Esophagus muscularis mucosa (tissue), 4 donors: ENCODE measurements at regions not wholly inside any gene's neighbourhood (a gene's known extent, or its start where the extent isn't known, plus 50 kb on each side); places are given as distances from the start of the nearest gene placed in this dataset.

ENCODE experiments used
- DNase-seq: peaks from one replicate; pipeline ENCODE4 v3.0.0-alpha.2; 2017; ENCODE audit errors: extremely low spot score
- H3K27ac ChIP-seq, 4 donors: fragments of 200-600 bp; sonication (generic); replicated peaks in 1 of 4; 1 replicate in 3 of 4; 2 replicates in 1 of 4; pipeline ENCODE4 v1.5.1; 2016 to 2019; ENCODE audit warnings: mild to moderate bottlenecking in 1 of 4
- H3K27me3 ChIP-seq, 4 donors: fragments of 200-600 bp; sonication (generic); one replicate each; pipeline versions ENCODE4 v1.5.1 to v1.6.0; 2016 to 2019
- H3K36me3 ChIP-seq, 4 donors: fragments of 200-600 bp; sonication (generic); one replicate each; pipeline ENCODE4 v1.5.1; 2016 to 2019
- H3K4me1 ChIP-seq, 4 donors: fragments of 200-600 bp; sonication (generic); one replicate each; pipeline ENCODE4 v1.5.1; 2016 to 2019
- H3K4me3 ChIP-seq, 4 donors: fragments of 200-600 bp; sonication (generic); 1 replicate in 2 of 4; 2 replicates in 2 of 4; pipeline ENCODE4 v1.5.1; 2016 to 2019; ENCODE audit warnings: mild to moderate bottlenecking in 4 of 4, moderate library complexity in 1 of 4
- H3K9me3 ChIP-seq, 4 donors: fragments of 200-600 bp; sonication (generic); 1 replicate in 3 of 4; 2 replicates in 1 of 4; pipeline ENCODE4 v1.5.1; 2016 to 2019
- CTCF ChIP-seq, 3 experiments: fragments of 200-600 bp in 2 of 3; fragments of 450-650 bp in 1 of 3; sonication (generic) in 2 of 3; IDR thresholded peaks; one replicate each; pipeline ENCODE4 v1.5.1; 2017 to 2019; ENCODE audit warnings: antibody characterized with exemption in 3 of 3, mild to moderate bottlenecking in 2 of 3, moderate library complexity in 1 of 3
- EP300 ChIP-seq: sonication (generic); formaldehyde crosslinking; IDR thresholded peaks from one replicate; pipeline ENCODE4 v1.6.1; 2017; ENCODE audit warnings: antibody characterized with exemption
- POLR2A ChIP-seq: fragments of 450-650 bp; IDR thresholded peaks from one replicate; pipeline ENCODE4 v1.6.1; 2017; ENCODE audit warnings: antibody characterized with exemption, moderate library complexity, mild to moderate bottlenecking, low read depth
- POLR2AphosphoS5 ChIP-seq, 2 donors: sonication (generic); formaldehyde crosslinking; IDR thresholded peaks; one replicate each; pipeline ENCODE4 v1.6.1; 2017; ENCODE audit warnings: antibody characterized with exemption in 2 of 2
- WGBS: methylation state at CpG from one replicate; pipeline ENCODE4 v1.1.5; 2018; 5-methylcytosine and 5-hydroxymethylcytosine counted together
- intact Hi-C: fragments of 100-400 bp; cut with DNase I; formaldehyde crosslinking; loops from one replicate; pipeline ENCODE4 v1.15.1; 2023

- WGBS = 100% methylated on average over 3 of the region's 5 CpGs
- Histone ChIP-seq H3K36me3 (no peaks in the 10 kb centered on the region), H3K9me3 (peaks cover 0 to 6% (median 2%) of the 10 kb centered on the region in 4 donors), H3K27ac (no peak overlapping the region), H3K4me3 (no peak overlapping the region), H3K4me1 (no peaks in the 10 kb centered on the region), H3K27me3 (peaks cover 0 to 53% (median 0%) of the 10 kb centered on the region in 4 donors)
- no peak for DNase-seq
- TF ChIP-seq POLR2AphosphoS5 (IDR thresholded peaks at IDR 0.05) = no peak
- no peak for TF ChIP-seq POLR2A
- no peak for TF ChIP-seq CTCF (IDR thresholded peaks at IDR 0.05)
- TF ChIP-seq EP300 = no peak
- intact Hi-C loops = no loop called here
Measured at GRCh38 chr17:74015316-74015715, 188.2 kb upstream of the RPL38 start.

- no peak overlapping the region for H3K4me3 ChIP-seq
- no peak for TF ChIP-seq POLR2A
- TF ChIP-seq EP300 = no peak
- no peak for TF ChIP-seq POLR2AphosphoS5 (IDR thresholded peaks at IDR 0.05)
- no peak for TF ChIP-seq CTCF (IDR thresholded peaks at IDR 0.05)
- intact Hi-C loops = no loop called here
- WGBS = 63% methylated on average over 12 of the region's 12 CpGs
- H3K36me3 ChIP-seq = no peaks in the 10 kb centered on the region
- peaks cover 0 to 48% (median 0%) of the 10 kb centered on the region in 4 donors for H3K27me3 ChIP-seq
- no peak for DNase-seq
- peaks cover 0 to 6% (median 2%) of the 10 kb centered on the region in 4 donors for H3K9me3 ChIP-seq
- no peaks in the 10 kb centered on the region for H3K4me1 ChIP-seq
- H3K27ac ChIP-seq = no peak overlapping the region
Measured at GRCh38 chr17:74015990-74016389, 187.5 kb upstream of the RPL38 start.

- 57% methylated on average over 8 of the region's 8 CpGs for WGBS
- peaks cover 0 to 45% (median 0%) of the 10 kb centered on the region in 4 donors for H3K27me3 ChIP-seq
Measured at GRCh38 chr17:74016461-74016860, 187.0 kb upstream of the RPL38 start.

GRCh38 chr17:74017466-74017865 is 186.0 kb upstream of the RPL38 start:
- H3K27ac ChIP-seq = no peak overlapping the region
- H3K4me3 ChIP-seq = no peak overlapping the region
- H3K27me3 ChIP-seq = peaks cover 0 to 39% (median 0%) of the 10 kb centered on the region in 4 donors
- TF ChIP-seq POLR2AphosphoS5 (IDR thresholded peaks at IDR 0.05) (no peak), EP300 (no peak), CTCF (IDR thresholded peaks at IDR 0.05) (no peak), POLR2A (no peak)
- intact Hi-C loops = no loop called here
- no peaks in the 10 kb centered on the region for H3K4me1 ChIP-seq
- H3K9me3 ChIP-seq = peaks cover 0 to 6% (median 2%) of the 10 kb centered on the region in 4 donors
- 69% methylated on average over 7 of the region's 8 CpGs for WGBS
- no peak for DNase-seq
- H3K36me3 ChIP-seq = no peaks in the 10 kb centered on the region

More at GRCh38 chr17:74016461-74016860, 187.0 kb upstream of the RPL38 start:
- Histone ChIP-seq H3K4me1 (no peaks in the 10 kb centered on the region), H3K4me3 (no peak overlapping the region), H3K27ac (no peak overlapping the region), H3K9me3 (peaks cover 0 to 6% (median 2%) of the 10 kb centered on the region in 4 donors), H3K36me3 (no peaks in the 10 kb centered on the region)
- DNase-seq = no peak
- intact Hi-C loops = no loop called here
- TF ChIP-seq EP300 = no peak
- TF ChIP-seq POLR2AphosphoS5 (IDR thresholded peaks at IDR 0.05) = no peak
- no peak for TF ChIP-seq CTCF (IDR thresholded peaks at IDR 0.05)
- no peak for TF ChIP-seq POLR2A

GRCh38 chr17:74018115-74018514 is 185.4 kb upstream of the RPL38 start:
- 78% methylated on average over 4 of the region's 4 CpGs for WGBS
- H3K36me3 ChIP-seq = no peaks in the 10 kb centered on the region
- no peak overlapping the region for H3K27ac ChIP-seq
- no peak for TF ChIP-seq POLR2AphosphoS5 (IDR thresholded peaks at IDR 0.05)
- TF ChIP-seq EP300 = no peak
- no peak for TF ChIP-seq CTCF (IDR thresholded peaks at IDR 0.05)
- TF ChIP-seq POLR2A = no peak
- H3K4me1 ChIP-seq = no peaks in the 10 kb centered on the region
- peaks cover 0 to 6% (median 2%) of the 10 kb centered on the region in 4 donors for H3K9me3 ChIP-seq
- no peak overlapping the region for H3K4me3 ChIP-seq
- DNase-seq = no peak
- H3K27me3 ChIP-seq = peaks cover 0 to 40% (median 0%) of the 10 kb centered on the region in 4 donors
- intact Hi-C loops = no loop called here
